ENCODE measurements at regions not wholly inside any gene's neighbourhood (a gene's known extent, or its start where the extent isn't known, plus 50 kb on each side); places are given as distances from the start of the nearest gene placed in this dataset.

GRCh38 chr1:105396001-105396400, 1646.3 kb downstream of the AMY1C start:
- no TSS peak for BruUV-seq (replicated peaks)
- no peak for FAIRE-seq

More at GRCh38 chr1:105396001-105396400, 1646.3 kb downstream of the AMY1C start:
- SMC1A ChIA-PET (ENCODE audit: uncharacterized antibody, unreplicated experiment) = no interaction called here
- Histone ChIP-seq H3K4me1 (ENCODE audit: control insufficient read depth, insufficient read depth, low read length) (no peaks in the 10 kb centered on the region), H4K20me1 (ENCODE audit: control insufficient read depth, insufficient read depth) (no peaks in the 10 kb centered on the region), H3K79me2 (ENCODE audit: control insufficient read depth, insufficient read depth, low read length) (no peaks in the 10 kb centered on the region), H3K4me2 (ENCODE audit: control insufficient read depth, insufficient read depth) (no peak overlapping the region), H3K27ac (ENCODE audit: control insufficient read depth, insufficient read depth) (no peak overlapping the region), H3K27me3 (replicated peaks in 1 of 2; ENCODE audit: control insufficient read depth in 2 of 2, insufficient read depth in 2 of 2, low read length in 1 of 2) (no peaks in the 10 kb centered on the region), H3K9ac (ENCODE audit: control insufficient read depth, insufficient read depth, low read length) (no peak overlapping the region), H3K4me3 (no peak overlapping the region), H2AFZ (ENCODE audit: control insufficient read depth, low read depth, low read length) (no peak overlapping the region), H3K9me3 (replicated peaks; ENCODE audit: control insufficient read depth, insufficient read depth, low read length) (no peaks in the 10 kb centered on the region), H3K36me3 (ENCODE audit: control insufficient read depth in 2 of 2, insufficient read depth in 2 of 2, low read length in 1 of 2) (no peaks in the 10 kb centered on the region)
- ATAC-seq (no peak), DNase-seq (ENCODE audit: low read depth, low spot score) (no peak)
- intact Hi-C loops (cut with micrococcal nuclease; ENCODE audit: unreplicated experiment) (no loop called here), in situ Hi-C loops (cut with MboI) (no loop called here)
- CTCF ChIA-PET = no interaction called here
- POLR2A ChIA-PET = no interaction called here
- TF ChIP-seq PAX8 (IDR thresholded peaks at IDR 0.05) = no peak
- TF ChIP-seq ATF3 (IDR thresholded peaks at IDR 0.05; ENCODE audit: borderline replicate concordance, extremely low read depth, low read depth, low read length) = no peak
- no peak for TF ChIP-seq MEF2B (IDR thresholded peaks at IDR 0.05; ENCODE audit: partially characterized antibody, poor library complexity, severe bottlenecking)
- TF ChIP-seq CREM (IDR thresholded peaks at IDR 0.05; ENCODE audit: low read depth) = no peak
- TF ChIP-seq EP300 (IDR thresholded peaks at IDR 0.05; ENCODE audit: borderline replicate concordance in 1 of 2, control insufficient read depth in 1 of 2, low read depth in 2 of 2, low read length in 2 of 2) = no peak
- TF ChIP-seq ZBTB4 (CRISPR knock-in tag; IDR thresholded peaks at IDR 0.05) = no peak
- TF ChIP-seq JUNB (IDR thresholded peaks at IDR 0.05) = no peak
- TF ChIP-seq BHLHE40 (IDR thresholded peaks at IDR 0.05; ENCODE audit: borderline replicate concordance in 1 of 2, low read depth in 2 of 2, low read length in 1 of 2) = no peak
- TF ChIP-seq STAT3 (IDR thresholded peaks at IDR 0.05; ENCODE audit: low read depth, low read length) = no peak
- TF ChIP-seq BMI1 (IDR thresholded peaks at IDR 0.05; ENCODE audit: borderline replicate concordance) = no peak
- TF ChIP-seq DPF2 (IDR thresholded peaks at IDR 0.05) = no peak
- no peak for TF ChIP-seq RELB (IDR thresholded peaks at IDR 0.05; ENCODE audit: low read depth)
- TF ChIP-seq SUPT20H (IDR thresholded peaks at IDR 0.05; ENCODE audit: borderline replicate concordance, control insufficient read depth, low read depth, low read length) = no peak
- no peak for TF ChIP-seq MAX (IDR thresholded peaks at IDR 0.05; ENCODE audit: low read depth, low read length)
- no peak for TF ChIP-seq EGR1 (IDR thresholded peaks at IDR 0.05; ENCODE audit: borderline replicate concordance in 1 of 2, low read depth in 2 of 2, low read length in 2 of 2)
- TF ChIP-seq CHD4 (IDR thresholded peaks at IDR 0.05) = no peak
- TF ChIP-seq ATF2 (IDR thresholded peaks at IDR 0.05; ENCODE audit: low read length) = no peak
- 19% methylated on average over 2 of the region's 2 CpGs for WGBS (ENCODE audit: insufficient coverage, insufficient replicate concordance, low lambda C conversion rate, missing lambda C conversion rate)
- RAD21 ChIA-PET (ENCODE audit: unreplicated experiment) = no interaction called here

Data from GM12878 (cell line).